Thyroid gland (tissue), 4 donors: ENCODE measurements at regions not wholly inside any gene's neighbourhood (a gene's known extent, or its start where the extent isn't known, plus 50 kb on each side); places are given as distances from the start of the nearest gene placed in this dataset.

Experiments
- CTCF ChIP-seq, 6 experiments: fragments of 200-600 bp in 3 of 6; fragments of 450-650 bp in 3 of 6; sonication (generic) in 3 of 6; IDR thresholded peaks; one replicate each; pipeline ENCODE4 v1.5.1; 2016 to 2019; ENCODE audit warnings: antibody characterized with exemption in 6 of 6, mild to moderate bottlenecking in 2 of 6, inconsistent platforms in 1 of 6, moderate library complexity in 1 of 6
- POLR2A ChIP-seq, 2 donors: fragments of 450-650 bp; IDR thresholded peaks; one replicate each; pipeline ENCODE4 v1.6.1; 2017; ENCODE audit warnings: antibody characterized with exemption in 2 of 2, mild to moderate bottlenecking in 2 of 2, moderate library complexity in 1 of 2

GRCh38 chr1:219442611-219443061, 170.3 kb downstream of the ZC3H11B start:
- no peak for TF ChIP-seq CTCF (IDR thresholded peaks at IDR 0.05)
- no peak for TF ChIP-seq POLR2A (IDR thresholded peaks at IDR 0.05)
